H1 (cell line): ENCODE measurements at regions not wholly inside any gene's neighbourhood (a gene's known extent, or its start where the extent isn't known, plus 50 kb on each side); places are given as distances from the start of the nearest gene placed in this dataset.

Source experiments
- CTCF ChIA-PET: fragments of 300-600 bp; sonication (Branson Sonifier 250); formaldehyde crosslinking; loops from one replicate; lab custom pipeline; 2021; ENCODE audit not compliant: partially characterized antibody; lab: Charles Lee
- POLR2A ChIA-PET: fragments of 300-600 bp; sonication (Branson Sonifier 250); formaldehyde crosslinking; loops from one replicate; lab custom pipeline; 2021; ENCODE audit warnings: inconsistent platforms; ENCODE audit not compliant: partially characterized antibody; lab: Charles Lee
- DNase-seq, 2 experiments: peaks; one replicate each; pipeline versions ENCODE4 v3.0.0 to v3.0.0-alpha.2; 2010 to 2022; ENCODE audit warnings: low spot score in 2 of 2, low read depth in 1 of 2, mixed read lengths in 1 of 2
- FAIRE-seq: peaks from 2 replicates; lab custom pipeline; 2011; peaks lifted over from hg19 to GRCh38; lab: Jason Lieb, UNC
- H2AFZ ChIP-seq: 2 replicates; pipeline ENCODE4 v1.8.1; 2012; ENCODE audit warnings: low read length, inconsistent platforms
- H2AK5ac ChIP-seq: 2 replicates; pipeline ENCODE4 v1.6.1; 2013; ENCODE audit warnings: low read depth, low read length
- H2BK120ac ChIP-seq: replicated peaks from 2 replicates; pipeline ENCODE3; 2013; ENCODE audit warnings: low read depth, low read length, inconsistent platforms
- H2BK12ac ChIP-seq: 2 replicates; pipeline ENCODE4 v1.6.1; 2013; ENCODE audit warnings: low read depth, low read length
- H2BK15ac ChIP-seq: 2 replicates; pipeline ENCODE4 v1.6.1; 2013; ENCODE audit warnings: low read length
- H2BK20ac ChIP-seq: 2 replicates; pipeline ENCODE4 v1.6.1; 2013; ENCODE audit warnings: low read length
- H2BK5ac ChIP-seq: 2 replicates; pipeline ENCODE4 v1.6.1; 2013; ENCODE audit warnings: low read depth, low read length
- H3K14ac ChIP-seq: 2 replicates; pipeline ENCODE4 v1.6.1; 2013; ENCODE audit warnings: inconsistent platforms; ENCODE audit not compliant: insufficient read length
- H3K18ac ChIP-seq: 2 replicates; pipeline ENCODE4 v1.6.1; 2013; ENCODE audit warnings: low read length; ENCODE audit errors: extremely low read depth
- H3K23ac ChIP-seq: 2 replicates; pipeline ENCODE4 v1.6.1; 2013; ENCODE audit warnings: inconsistent platforms; ENCODE audit not compliant: insufficient read length
- H3K23me2 ChIP-seq: 2 replicates; pipeline ENCODE4 v1.6.1; 2013; ENCODE audit warnings: low read depth, low read length
- H3K27ac ChIP-seq: 2 replicates; pipeline ENCODE4 v1.6.1; 2011; ENCODE audit warnings: low read depth, low read length, inconsistent platforms
- H3K27me3 ChIP-seq, 4 experiments: replicated peaks in 1 of 4; 1 replicate in 1 of 4; 2 replicates in 3 of 4; pipeline versions ENCODE4 v1.6.1 to v1.8.1; 2011 to 2013; ENCODE audit warnings: low read length in 3 of 4, mild to moderate bottlenecking in 3 of 4, inconsistent platforms in 2 of 4, mixed read lengths in 2 of 4, moderate library complexity in 1 of 4; ENCODE audit not compliant: control insufficient read depth in 3 of 4, insufficient read depth in 3 of 4; ENCODE audit errors: extremely low read depth in 1 of 4
- H3K36me3 ChIP-seq, 4 experiments: 2 replicates each; pipeline versions ENCODE4 v1.6.1 to v1.8.1; 2011 to 2013; ENCODE audit warnings: mild to moderate bottlenecking in 4 of 4, low read length in 3 of 4, moderate library complexity in 2 of 4, control low read depth in 1 of 4, inconsistent platforms in 1 of 4; ENCODE audit not compliant: insufficient read depth in 4 of 4, control insufficient read depth in 2 of 4
- H3K4ac ChIP-seq: replicated peaks from 2 replicates; pipeline ENCODE3; 2013; ENCODE audit warnings: low read length, low read depth, mixed read lengths, inconsistent platforms; ENCODE audit not compliant: insufficient read length
- H3K4me1 ChIP-seq, 4 experiments: replicated peaks in 1 of 4; 1 replicate in 1 of 4; 2 replicates in 3 of 4; pipeline versions ENCODE4 v1.6.1 to v1.8.1; 2011 to 2013; ENCODE audit warnings: low read length in 3 of 4, inconsistent platforms in 2 of 4, mixed read lengths in 1 of 4; ENCODE audit not compliant: insufficient read depth in 4 of 4, control insufficient read depth in 3 of 4
- H3K4me2 ChIP-seq, 2 experiments: 2 replicates each; pipeline versions ENCODE4 v1.6.1 to v1.8.1; 2011 to 2013; ENCODE audit warnings: low read depth in 2 of 2, low read length in 2 of 2, control low read depth in 1 of 2, inconsistent platforms in 1 of 2, mild to moderate bottlenecking in 1 of 2; ENCODE audit not compliant: insufficient read depth in 1 of 2
- H3K4me3 ChIP-seq, 4 experiments: fragments of 200-600, 300-600 bp in 1 of 4; sonication (generic), shearing (Covaris generic), sonication (Bioruptor Twin) in 1 of 4; 2 replicates each; pipeline versions ENCODE4 v1.5.1 to v1.8.1; 2011 to 2016; ENCODE audit warnings: low read length in 4 of 4, low read depth in 3 of 4, control low read depth in 2 of 4, inconsistent platforms in 2 of 4, mild to moderate bottlenecking in 2 of 4, mixed read lengths in 1 of 4, moderate library complexity in 1 of 4; ENCODE audit not compliant: insufficient read depth in 2 of 4; ENCODE audit errors: extremely low read depth in 1 of 4
- H3K56ac ChIP-seq: replicated peaks from 2 replicates; pipeline ENCODE3; 2013; ENCODE audit warnings: low read depth, mild to moderate bottlenecking, mixed read lengths, low read length, inconsistent platforms; ENCODE audit not compliant: insufficient read length
- H3K79me1 ChIP-seq: 2 replicates; pipeline ENCODE4 v1.6.1; 2013; ENCODE audit warnings: low read depth, low read length, control low read depth
- H3K79me2 ChIP-seq, 2 experiments: 2 replicates each; pipeline versions ENCODE4 v1.6.1 to v1.8.1; 2012 to 2013; ENCODE audit warnings: low read length in 2 of 2, mild to moderate bottlenecking in 2 of 2, inconsistent platforms in 1 of 2; ENCODE audit not compliant: insufficient read depth in 2 of 2, control insufficient read depth in 1 of 2
- H3K9ac ChIP-seq, 4 experiments: replicated peaks in 1 of 4; 1 replicate in 1 of 4; 2 replicates in 3 of 4; pipeline versions ENCODE4 v1.6.1 to v1.8.1; 2011 to 2013; ENCODE audit warnings: low read depth in 3 of 4, low read length in 3 of 4, control low read depth in 2 of 4, mild to moderate bottlenecking in 2 of 4, moderate library complexity in 2 of 4, inconsistent platforms in 1 of 4; ENCODE audit errors: extremely low read depth in 1 of 4
- H3K9me3 ChIP-seq, 2 experiments: 2 replicates each; pipeline versions ENCODE4 v1.6.1 to v1.8.1; 2012 to 2013; ENCODE audit warnings: mild to moderate bottlenecking in 2 of 2, moderate library complexity in 2 of 2, control low read depth in 1 of 2, inconsistent platforms in 1 of 2, low read depth in 1 of 2, low read length in 1 of 2, mixed read lengths in 1 of 2; ENCODE audit not compliant: insufficient read depth in 2 of 2
- H4K20me1 ChIP-seq, 2 experiments: replicated peaks in 1 of 2; 2 replicates each; pipeline versions ENCODE3 to v1.8.1; 2011 to 2013; ENCODE audit warnings: inconsistent platforms in 2 of 2, low read length in 2 of 2, mild to moderate bottlenecking in 1 of 2; ENCODE audit not compliant: insufficient read depth in 2 of 2, control insufficient read depth in 1 of 2
- H4K5ac ChIP-seq: 2 replicates; pipeline ENCODE4 v1.6.1; 2013; ENCODE audit warnings: low read length, low read depth, mixed read lengths, inconsistent platforms; ENCODE audit not compliant: insufficient read length
- H4K8ac ChIP-seq: 2 replicates; pipeline ENCODE4 v1.8.0; 2013; ENCODE audit warnings: mild to moderate bottlenecking, moderate library complexity, low read length, inconsistent platforms; ENCODE audit not compliant: insufficient read depth; ENCODE audit errors: extremely low read depth
- H4K91ac ChIP-seq: replicated peaks from 2 replicates; pipeline ENCODE3; 2013; ENCODE audit warnings: low read length, mixed read lengths, inconsistent platforms; ENCODE audit not compliant: insufficient read length
- KDM5A ChIP-seq: fragments of 200-600 bp; IDR thresholded peaks from 2 replicates; pipeline ENCODE4 v1.7.1; 2012; ENCODE audit warnings: mild to moderate bottlenecking, low read length, inconsistent platforms, mixed read lengths
- NRF1 ChIP-seq: IDR thresholded peaks from 2 replicates; pipeline ENCODE4 v1.6.1; 2011; ENCODE audit warnings: mild to moderate bottlenecking, low read depth, low read length, improper control_type of control experiment
- POLR2A ChIP-seq, 2 experiments: IDR thresholded peaks; 1 replicate in 1 of 2; 2 replicates in 1 of 2; pipeline ENCODE4 v1.6.1; 2011; ENCODE audit warnings: low read depth in 2 of 2, low read length in 2 of 2, mild to moderate bottlenecking in 2 of 2; ENCODE audit errors: control extremely low read depth in 1 of 2
- SIRT6 ChIP-seq: IDR thresholded peaks from one replicate; pipeline ENCODE4 v1.7.1; 2012; ENCODE audit warnings: low read length, inconsistent platforms
- TAF7 ChIP-seq: optimal IDR thresholded peaks from 2 replicates; pipeline ENCODE3; 2011; ENCODE audit warnings: low read depth, mild to moderate bottlenecking, inconsistent platforms, low read length, moderate library complexity, borderline replicate concordance
- WGBS, 2 experiments: shearing (Covaris generic) in 1 of 2; methylation state at CpG; one replicate each; pipeline versions ENCODE4 v1.1.6 to v1.1.7; 2013 to 2015; ENCODE audit warnings: low lambda C conversion rate in 2 of 2, mixed read lengths in 2 of 2, inconsistent platforms in 1 of 2, low coverage in 1 of 2, missing lambda C conversion rate in 1 of 2; ENCODE audit not compliant: insufficient replicate concordance in 2 of 2, insufficient coverage in 1 of 2, insufficient read length in 1 of 2; ENCODE audit errors: extremely low coverage in 1 of 2, missing lambda C conversion rate in 1 of 2; 5-methylcytosine and 5-hydroxymethylcytosine counted together

GRCh38 chr11:130634186-130634585 lies 185.7 kb downstream of the ADAMTS15 start:
- no peaks in the 10 kb centered on the region for H3K79me1 ChIP-seq
- WGBS, 2 experiments = 87% methylated on average over 3 of the region's 4 CpGs; no CpG with 5 or more reads in 1 of the 2 experiments
- H3K36me3 ChIP-seq = no peaks in the 10 kb centered on the region
- FAIRE-seq (no peak), DNase-seq (no peak)
- no peak overlapping the region for H3K56ac ChIP-seq
- no peak overlapping the region for H3K4me3 ChIP-seq
- no peak overlapping the region for H4K8ac ChIP-seq
- H3K9me3 ChIP-seq = no peaks in the 10 kb centered on the region
- no peak for TF ChIP-seq TAF7
- TF ChIP-seq NRF1 = no peak
- TF ChIP-seq POLR2A (IDR thresholded peaks at IDR 0.05; ENCODE audit: control extremely low read depth in 1 of 2, low read depth in 2 of 2, low read length in 2 of 2) = no peak
- TF ChIP-seq SIRT6 = no peak
- no peak for TF ChIP-seq KDM5A
- H2AFZ ChIP-seq = no peak overlapping the region
- no peak overlapping the region for H2BK15ac ChIP-seq
- H4K91ac ChIP-seq = no peak overlapping the region
- H3K14ac ChIP-seq = no peak overlapping the region
- no peak overlapping the region for H3K9ac ChIP-seq
- no peaks in the 10 kb centered on the region for H3K23me2 ChIP-seq
- no peak overlapping the region for H3K4me2 ChIP-seq
- ChIA-PET POLR2A (no interaction called here), CTCF (interaction anchor here (2.4 kb wide), 1 partner anchor 10 kb away, joined by 10 read pairs; no protein-coding TSS in a partner anchor)
- H4K20me1 ChIP-seq = no peaks in the 10 kb centered on the region
- no peaks in the 10 kb centered on the region for H3K27me3 ChIP-seq
- H2BK5ac ChIP-seq = no peak overlapping the region
- no peak overlapping the region for H3K23ac ChIP-seq
- H2AK5ac ChIP-seq = no peak overlapping the region
- no peak overlapping the region for H3K4ac ChIP-seq
- no peak overlapping the region for H3K27ac ChIP-seq
- no peaks in the 10 kb centered on the region for H3K79me2 ChIP-seq
- H2BK20ac ChIP-seq = no peak overlapping the region
- H4K5ac ChIP-seq = no peak overlapping the region
- no peaks in the 10 kb centered on the region for H3K4me1 ChIP-seq
- no peak overlapping the region for H2BK120ac ChIP-seq
- no peak overlapping the region for H2BK12ac ChIP-seq
- no peak overlapping the region for H3K18ac ChIP-seq
